ENCODE measurements at regions not wholly inside any gene's neighbourhood (a gene's known extent, or its start where the extent isn't known, plus 50 kb on each side); places are given as distances from the start of the nearest gene placed in this dataset.

DNA sequence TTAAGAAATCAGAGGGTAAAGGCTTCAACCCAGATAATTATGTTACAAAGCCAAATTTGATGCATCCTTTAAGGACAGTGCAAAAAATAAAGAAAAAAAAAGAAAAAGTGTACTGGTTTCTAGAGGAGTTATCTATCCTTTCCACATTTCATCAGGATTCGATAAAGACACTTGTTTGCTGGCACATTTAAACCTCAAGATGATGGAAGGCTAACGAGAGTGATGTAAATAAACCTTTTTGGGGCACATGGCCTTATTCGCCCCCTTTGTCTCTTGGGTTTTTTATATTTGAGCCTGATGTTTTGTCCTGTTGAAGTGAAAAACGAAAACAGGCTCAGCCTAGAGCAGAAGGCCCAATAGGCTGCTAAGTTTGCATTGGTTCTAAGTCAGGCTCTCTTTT lies 416.5 kb downstream of the TAF11L14 start:
- no peak for ATAC-seq

DNA sequence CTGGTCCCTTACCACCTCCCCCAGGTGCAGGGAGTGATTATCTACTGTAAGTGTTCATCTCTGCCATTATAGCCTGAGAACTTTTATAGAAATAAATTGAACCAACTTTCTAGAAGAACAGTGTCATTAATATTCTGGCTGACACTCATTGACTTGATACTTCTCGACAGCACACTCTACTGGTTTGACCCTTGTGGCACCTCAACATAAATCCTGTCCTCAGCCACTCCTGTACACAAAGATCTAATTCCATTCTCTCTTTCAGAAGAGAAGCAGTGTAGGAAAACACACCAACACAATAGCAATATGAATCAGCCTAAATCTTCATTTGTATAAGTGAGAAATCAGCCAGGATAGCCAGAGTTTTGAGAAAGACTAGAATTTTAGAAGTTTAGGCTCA lies 417.7 kb downstream of the TAF11L14 start:
- no peak for ATAC-seq

DNA sequence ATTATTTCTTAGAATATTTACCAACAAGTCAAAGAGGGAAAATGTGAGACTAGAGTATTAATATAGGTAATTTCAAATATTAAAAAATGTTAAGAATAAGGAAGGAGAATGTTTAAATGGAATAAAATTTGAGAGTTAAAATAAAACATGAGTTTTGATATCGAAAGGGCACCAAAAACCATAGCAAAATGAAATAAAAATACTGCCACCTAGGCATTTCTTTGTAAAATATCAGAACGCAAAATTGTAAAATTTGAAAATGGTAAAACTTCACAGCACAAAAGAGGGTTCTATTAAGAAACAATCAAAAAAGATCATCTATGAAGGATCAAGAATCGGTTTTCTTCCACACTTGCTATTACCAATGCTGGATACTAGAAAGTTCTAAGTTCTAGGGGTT lies 418.3 kb downstream of the TAF11L14 start:
- ATAC-seq: no peak

DNA sequence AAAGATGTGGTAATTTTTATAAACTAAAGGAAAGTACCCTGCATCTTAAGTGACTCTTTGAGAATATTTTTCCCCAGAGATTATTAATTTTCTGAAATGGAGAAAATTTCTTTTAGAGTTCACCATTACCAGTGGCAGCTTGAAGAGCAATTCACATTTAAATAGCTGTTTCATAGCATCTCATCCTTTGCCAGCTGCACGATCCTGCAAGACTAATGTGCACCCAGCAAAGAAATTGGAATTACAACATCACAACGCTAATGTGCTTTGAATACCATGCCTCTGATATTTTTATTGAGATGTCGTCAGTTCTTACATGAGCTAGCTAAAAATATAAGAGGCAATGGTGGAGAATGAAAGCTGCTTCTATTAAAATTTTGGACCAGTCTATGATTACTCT lies 423.5 kb downstream of the TAF11L14 start:
- no peak for ATAC-seq

DNA sequence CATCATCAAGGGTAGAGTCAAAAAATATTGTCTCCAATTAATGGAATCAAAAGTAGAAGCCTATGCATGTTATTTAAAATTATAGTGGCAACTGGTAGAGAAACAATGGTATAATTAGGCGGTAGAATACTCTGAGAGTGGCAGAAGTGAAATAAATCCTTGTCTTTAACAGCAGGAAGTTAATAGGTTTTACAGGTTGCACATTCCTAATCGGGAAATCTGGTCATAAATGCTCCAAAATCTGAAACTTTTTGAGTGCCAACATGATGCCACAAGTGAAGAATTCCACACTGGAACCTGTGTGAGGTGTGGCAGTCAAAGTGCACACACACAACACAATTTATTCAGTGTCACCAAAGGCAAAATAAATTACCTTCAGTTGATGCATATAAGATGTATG lies 433.4 kb downstream of the TAF11L14 start:
- ATAC-seq: no peak

DNA sequence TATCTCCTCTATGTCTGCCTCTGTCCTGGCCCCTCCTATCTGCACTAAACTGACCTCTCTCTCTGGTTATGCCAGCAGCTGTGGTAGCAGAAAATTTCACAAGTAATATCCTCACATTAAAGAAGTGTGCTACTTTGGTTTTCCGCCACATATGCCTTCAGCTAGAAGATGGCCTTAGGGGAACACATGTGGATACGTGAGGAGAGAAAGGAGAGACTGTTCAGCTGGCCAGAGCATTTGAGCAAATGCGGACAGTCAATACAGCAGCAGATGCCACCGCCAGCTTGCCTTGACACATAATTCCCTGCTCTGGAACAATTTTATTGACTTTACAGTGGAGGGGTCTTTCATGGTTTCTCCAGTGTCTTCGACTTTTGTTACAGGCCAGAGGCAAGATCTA lies 434.6 kb downstream of the TAF11L14 start:
- no peak for ATAC-seq

DNA sequence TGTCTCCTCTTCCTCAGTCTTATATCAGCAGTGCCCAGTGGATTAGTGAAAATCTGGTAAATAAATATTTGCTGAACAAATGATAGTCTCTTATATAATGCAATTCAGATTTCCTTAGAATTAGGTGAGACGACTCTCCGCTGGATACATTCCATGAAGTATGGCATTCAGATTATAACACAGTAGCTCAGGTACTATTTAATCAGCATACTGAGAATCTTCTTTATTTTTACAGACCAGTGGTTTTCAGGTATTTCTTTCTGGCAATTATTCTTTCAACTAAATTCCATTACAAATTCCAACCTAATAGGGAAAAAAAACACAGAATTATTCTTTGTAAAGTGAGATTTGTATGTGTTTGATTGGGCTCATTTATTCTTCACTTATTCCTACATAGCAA lies 435.5 kb downstream of the TAF11L14 start:
- ATAC-seq: no peak

DNA sequence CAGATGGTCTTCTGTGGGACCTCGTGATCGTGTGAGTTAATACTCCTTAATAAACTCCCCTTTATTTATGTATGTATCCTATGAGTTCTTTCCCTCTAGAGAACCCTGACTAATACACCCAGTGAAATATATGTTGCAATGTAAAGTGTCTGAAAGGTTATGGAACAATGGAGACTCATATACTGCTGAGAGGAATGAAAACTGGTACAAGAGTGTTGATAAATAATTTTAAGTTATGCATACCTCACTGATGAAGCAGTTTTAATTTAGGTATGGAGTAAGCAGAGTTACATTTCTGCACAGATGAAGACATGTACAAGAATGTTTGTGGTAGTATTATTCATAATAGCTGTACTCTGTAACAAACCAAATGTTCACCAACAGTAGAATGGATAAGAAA lies 438.3 kb downstream of the TAF11L14 start:
- no peak for ATAC-seq

DNA sequence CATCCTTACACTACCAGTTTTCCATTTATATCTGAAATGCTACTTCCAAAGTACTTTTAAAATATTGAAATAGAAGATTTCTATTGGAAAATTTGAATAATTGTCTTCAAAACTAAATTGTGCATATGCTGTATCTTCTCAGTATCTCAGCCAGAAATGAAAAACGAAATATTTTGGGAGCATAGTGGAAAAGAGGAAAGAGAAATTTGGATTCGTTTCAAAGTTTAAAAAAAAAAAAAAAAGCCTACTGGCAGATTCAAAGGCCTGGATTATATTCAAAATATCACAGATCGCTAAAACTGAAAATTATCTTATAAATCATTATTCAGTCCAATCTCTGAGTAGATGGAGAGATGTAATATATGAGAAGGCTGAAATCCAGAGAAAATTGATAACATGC lies 440.7 kb downstream of the TAF11L14 start:
- no peak for ATAC-seq

DNA sequence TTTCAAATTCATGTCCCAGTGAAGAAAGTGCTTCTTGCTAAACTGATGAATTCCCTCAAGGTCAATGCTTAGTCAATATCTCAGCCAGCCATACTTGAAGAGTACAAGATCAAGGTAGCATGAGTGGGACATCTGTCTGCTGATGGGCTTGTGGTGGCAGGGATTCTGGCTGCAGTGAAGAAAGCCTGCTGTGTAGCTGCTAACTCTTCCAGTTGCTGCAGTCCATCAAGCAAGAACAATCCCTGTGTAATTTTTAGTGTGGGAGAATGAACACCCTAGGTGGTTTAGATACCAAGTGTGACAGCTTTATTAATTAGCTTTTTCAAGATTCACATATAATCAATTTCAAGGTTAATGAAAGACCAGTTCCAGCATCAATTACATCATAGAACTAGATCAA lies 443.9 kb downstream of the TAF11L14 start:
- no peak for ATAC-seq

DNA sequence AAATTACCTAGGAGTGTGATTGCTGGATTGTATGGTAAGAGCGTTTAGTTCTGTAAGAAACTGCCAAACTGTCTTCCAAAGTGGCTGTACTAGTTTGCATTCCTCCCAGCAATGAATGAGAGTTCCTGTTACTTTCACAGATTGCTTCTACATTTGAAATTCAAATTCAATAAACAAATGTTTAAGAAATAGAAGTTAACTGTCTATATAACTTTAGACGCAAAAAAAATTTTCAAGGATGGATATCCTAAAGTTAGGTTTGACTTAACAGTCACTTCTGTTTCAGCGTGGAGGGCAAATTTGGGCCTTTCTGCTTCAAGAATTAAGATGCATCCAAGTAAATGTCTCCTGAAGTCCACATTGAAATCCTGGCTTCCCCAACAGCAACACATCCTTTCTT lies 445.6 kb downstream of the TAF11L14 start:
- no peak for ATAC-seq

DNA sequence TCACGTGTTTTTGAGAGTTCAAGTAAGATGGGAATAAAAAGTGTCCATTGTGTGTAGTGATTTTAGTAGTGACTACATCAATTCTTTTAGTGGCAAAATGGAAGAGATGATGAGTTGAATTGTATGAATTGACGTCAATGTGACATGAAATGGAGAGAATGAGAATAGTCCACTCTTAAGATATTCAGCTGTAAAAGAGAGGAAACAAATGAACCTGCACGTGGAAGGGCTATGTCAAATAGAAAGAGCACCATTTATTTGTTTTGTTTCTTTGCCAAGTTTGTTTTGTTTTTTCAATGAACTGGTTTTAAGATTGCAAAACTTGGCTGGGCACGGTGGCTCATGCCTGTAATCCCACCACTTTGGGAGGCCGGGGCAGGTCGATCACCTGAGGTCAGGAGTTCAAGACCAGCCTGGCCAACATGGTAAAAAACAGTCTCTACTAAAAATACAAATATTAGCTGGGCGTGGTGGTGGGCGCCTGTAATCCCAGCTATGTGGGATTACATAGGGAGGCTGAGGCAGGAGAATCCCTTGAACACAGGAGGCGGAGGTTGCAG lies 453.8 kb downstream of the TAF11L14 start:
- no peak for ATAC-seq

DNA sequence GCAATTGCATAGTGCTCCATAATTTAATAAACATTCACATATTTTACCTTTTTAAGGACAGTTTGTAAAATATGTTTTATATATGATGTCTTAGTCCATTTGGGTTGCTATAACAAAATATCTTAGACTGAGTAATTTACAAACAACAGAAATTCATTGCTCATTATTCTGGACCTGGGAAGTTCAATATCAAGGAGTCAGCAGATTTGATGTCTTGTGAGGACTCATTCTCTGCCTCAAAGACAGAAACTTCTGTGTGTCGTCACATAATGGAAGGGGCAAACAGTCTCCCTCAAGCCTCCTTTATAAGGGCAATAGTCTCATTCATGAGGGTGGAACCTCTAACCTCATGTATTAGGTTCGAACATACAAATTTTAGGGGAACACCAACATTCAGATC lies 455.9 kb downstream of the TAF11L14 start:
- ATAC-seq: no peak

DNA sequence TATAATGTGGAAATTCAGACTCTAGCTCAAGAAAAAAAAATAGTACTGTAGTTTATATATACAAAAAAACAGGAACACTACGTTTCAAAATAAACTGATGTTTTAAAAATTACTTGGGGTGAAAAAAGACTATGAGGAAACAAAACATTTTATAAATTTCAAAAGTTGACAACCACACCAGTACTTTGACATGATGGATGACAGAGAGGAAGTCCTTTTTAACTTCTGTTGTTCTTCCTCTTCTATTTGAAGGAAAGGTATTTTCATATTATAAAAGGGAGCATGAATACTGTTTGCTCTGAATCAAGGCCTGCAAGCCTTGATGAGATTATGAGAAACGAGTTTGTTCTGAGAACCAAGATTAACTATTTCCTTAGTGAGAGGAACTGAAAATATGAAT lies 456.9 kb downstream of the TAF11L14 start:
- no peak for ATAC-seq

DNA sequence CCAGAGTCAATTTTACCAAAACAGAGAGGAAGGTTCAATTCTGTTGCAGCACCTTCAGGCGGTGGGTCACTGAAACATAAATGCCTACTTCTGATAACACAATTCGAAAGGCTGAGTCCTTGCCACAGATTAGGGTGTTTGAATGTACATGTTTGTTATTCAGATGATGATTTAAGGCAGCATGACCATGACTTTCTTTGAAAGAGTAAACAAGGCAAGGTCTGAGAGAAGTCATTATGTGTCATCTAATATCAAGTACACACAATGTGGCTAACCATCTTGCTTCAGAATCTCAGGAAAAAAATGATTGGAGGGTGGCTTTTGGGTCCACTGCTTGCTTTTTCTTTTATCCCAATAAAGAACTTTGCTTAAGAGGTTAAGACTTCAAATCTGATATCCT lies 457.5 kb downstream of the TAF11L14 start:
- no peak for ATAC-seq

DNA sequence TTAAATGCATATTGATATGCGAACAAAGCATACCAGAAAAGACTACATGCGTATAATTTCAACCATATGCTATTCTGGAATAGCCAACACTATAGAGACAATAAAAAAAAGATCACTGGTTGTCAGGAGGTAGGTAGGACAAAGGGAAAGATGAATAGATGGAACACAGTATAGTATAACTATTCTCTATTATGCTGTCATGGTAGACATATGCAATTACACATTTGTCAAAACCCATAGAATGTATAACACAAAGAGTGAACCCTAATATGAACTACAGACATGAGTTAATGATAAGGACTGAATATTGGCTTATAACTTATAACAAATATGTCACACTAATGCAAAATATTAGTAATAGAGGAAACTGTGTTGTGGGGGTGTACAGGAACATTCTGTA lies 460.8 kb downstream of the TAF11L14 start:
- no peak for ATAC-seq

DNA sequence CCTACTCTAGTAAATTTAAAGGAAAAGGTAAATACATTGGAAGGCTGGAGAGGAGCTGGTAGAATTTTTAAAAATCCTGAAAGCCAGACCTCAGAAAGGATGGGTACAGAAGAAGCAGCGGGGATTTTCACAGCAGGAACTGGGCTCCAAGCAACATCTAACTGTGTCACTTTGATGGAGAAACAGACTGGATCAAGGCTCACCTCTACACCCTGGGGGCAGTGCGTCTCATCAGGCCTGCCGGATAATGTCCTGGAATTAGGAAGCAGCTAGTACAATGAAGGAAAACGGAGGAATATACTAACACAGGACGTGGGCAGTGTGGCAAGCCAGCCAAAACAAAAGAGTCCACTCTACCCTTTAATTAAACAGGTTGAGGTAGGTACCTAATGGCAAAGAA lies 463.6 kb downstream of the TAF11L14 start:
- no peak for ATAC-seq

DNA sequence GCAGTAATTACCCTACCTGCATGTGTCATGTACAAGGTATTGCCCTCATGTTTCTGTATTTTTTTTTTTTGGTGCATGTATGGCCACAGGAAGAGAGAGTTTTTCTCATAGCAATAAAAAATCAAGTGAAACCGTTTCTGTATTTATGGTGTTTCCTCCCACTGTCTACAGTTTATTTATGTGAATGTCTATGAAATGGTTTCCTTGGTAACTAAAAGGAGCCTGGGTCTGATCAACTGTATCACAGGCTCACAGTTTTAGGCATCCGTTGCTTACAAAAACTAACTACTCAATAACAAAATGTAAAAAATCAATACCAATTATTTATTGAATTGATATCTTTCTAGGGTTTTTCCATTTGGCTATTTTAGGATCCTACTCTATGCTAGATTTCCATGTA lies 464.4 kb downstream of the TAF11L14 start:
- ATAC-seq: no peak

DNA sequence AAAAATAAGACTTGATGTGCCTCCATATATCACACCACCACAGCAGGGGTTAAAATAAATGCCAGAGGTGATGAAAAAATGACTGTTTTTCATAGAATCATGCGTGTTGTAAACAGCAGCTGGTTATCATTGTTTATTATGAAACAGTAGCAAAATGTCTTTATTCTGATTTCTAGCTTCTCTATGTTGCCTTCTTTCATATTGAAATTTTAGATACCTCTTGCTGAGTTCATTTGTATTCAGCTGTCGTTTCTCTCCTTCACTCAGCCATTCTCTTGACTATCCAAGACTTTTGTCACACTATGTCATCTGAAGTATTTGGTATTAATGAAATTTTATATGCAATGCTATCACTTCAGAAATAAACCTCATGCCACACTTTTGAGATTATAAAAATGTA lies 465.0 kb downstream of the TAF11L14 start:
- ATAC-seq: no peak

DNA sequence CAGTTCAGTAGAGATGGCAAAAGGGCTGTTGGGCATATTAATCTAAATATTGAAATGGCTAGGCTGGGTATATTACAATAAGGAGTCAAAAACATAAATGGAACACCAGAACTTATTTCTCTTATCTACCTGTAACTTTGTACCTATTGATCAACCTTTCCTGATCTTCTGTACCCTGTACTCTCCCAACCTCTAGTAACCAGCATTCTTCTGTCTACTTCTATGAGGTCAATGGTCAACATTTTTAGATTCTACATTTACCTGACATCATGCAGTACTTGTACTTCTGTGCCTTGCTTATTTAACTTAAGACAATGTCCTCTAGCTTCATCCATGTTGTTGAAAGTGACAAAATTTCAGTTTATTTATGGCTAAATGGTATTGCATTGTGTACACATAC lies 467.3 kb downstream of the TAF11L14 start:
- no peak for ATAC-seq

DNA sequence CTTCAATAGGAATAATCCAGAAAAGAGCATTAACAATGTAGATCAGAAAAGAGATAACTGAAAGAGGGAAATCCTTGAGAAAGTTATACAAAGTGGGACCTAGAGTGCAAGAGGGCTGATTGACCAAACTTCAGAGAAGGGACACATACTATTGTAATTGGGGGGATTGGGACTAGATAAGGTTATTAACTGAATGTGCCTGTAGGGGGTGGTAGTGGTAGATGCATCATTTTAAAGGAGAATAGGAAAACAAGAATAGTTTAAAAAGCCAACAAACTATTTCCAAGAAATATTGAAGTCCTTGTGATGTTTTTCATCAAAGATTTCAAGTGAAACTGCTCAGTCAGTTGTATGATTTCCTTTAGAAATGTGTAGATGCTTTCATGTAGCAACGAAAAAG lies 468.5 kb downstream of the TAF11L14 start:
- ATAC-seq: no peak

DNA sequence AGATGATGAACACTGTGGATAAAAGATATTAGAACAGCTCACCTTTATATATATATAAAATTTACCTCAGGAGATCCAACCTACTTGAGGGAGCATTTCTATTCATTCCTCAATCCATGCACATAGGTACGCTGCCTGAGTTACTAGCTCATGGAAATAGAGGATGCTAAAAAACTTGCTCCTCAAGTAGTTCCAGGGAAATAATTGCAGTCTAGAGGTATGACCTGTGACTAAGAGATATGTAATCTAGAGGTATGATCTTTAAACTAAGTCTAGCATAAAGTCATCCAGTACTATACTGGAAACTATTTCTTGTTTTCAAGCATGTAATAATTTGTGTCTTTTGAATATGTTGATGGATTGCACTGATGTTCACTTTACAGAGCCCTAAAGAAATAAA lies 471.2 kb downstream of the TAF11L14 start:
- ATAC-seq: no peak

DNA sequence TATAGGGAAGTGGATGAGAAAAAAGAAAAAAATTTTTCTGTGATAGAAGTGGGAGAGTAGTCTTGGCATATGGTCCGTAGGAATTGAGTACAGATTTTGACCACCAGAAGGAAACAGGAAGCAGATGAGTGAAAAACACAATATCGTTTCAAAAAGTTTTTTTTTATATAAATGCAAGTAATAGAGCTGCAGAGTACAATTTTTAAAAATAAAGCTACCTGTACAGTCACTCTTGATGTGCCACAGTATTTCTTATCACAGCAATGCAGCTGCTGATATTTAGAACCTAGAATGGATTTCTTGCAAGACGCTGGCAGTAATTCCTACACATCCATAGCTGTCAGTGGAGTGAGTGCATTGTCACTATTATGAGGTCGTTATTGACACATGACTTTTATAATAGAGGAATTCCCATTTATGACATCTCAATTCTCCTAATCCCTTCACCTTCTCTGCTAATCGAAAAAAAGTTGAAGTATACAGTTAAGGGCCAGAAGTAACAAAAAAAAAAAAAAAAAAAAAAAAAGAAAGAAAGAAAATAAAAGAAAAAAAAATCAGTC lies 477.7 kb downstream of the TAF11L14 start:
- no peak for ATAC-seq

DNA sequence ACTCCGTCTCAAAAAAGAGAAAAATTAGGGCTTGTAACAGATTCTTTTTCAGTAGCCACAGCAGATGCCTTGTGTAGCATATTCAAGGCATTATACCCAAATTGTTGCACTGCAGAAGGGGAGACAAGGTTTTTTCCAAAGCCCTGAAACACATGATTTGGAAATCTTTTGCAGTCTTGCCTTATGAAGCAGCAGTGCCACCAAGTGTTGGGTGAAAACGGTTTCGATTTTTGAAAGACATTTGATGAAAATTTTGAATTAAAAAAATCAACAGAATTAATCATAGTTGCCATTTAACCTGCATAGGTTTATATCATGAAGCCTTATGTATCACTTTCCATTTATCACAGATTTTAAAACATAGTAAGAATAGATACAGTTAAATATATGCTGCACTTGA lies 479.5 kb downstream of the TAF11L14 start:
- no peak for ATAC-seq

DNA sequence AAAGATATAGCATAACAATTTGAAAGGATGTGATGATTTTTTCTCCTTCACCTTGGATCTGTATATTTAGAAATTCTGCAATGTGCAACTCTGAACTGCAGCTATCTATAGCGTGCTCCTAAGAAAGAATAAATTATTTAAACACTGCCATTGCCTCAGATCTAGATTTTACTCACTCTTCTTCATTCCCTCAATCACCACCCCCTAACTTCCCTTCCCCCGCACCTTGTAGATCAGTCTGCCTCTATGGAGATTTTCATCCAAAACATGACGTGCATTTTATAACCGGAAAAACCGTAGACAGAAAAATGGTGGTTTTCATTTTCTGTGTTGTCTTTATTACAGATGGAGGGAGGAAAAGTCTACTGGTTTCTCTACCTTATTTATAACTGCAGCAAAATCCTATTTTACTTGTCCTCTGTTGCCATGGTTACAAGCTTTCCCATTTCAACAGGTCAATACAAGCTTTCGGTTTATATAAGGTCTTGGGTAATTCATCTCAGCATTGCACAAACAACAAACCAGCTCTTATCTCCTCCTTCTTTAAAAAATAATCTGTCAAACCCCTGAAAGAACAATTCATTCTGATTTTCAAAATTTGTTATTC lies 480.0 kb downstream of the TAF11L14 start:
- ATAC-seq: no peak

Data from esophagus mucosa (tissue), 1 donor.